K562 (cell line): ENCODE measurements at regions not wholly inside any gene's neighbourhood (a gene's known extent, or its start where the extent isn't known, plus 50 kb on each side); places are given as distances from the start of the nearest gene placed in this dataset.

Experiments
- ARID1B ChIP-seq: fragments of 450-650 bp; IDR thresholded peaks from 2 replicates; pipeline ENCODE4 v1.6.1; 2016; ENCODE audit warnings: antibody characterized with exemption, mild to moderate bottlenecking, inconsistent platforms
- CBFA2T2 ChIP-seq: fragments of 450-650 bp; conservative IDR thresholded peaks from 2 replicates; pipeline ENCODE4 v1.6.1; 2017; ENCODE audit warnings: mild to moderate bottlenecking
- CCNT2 ChIP-seq: IDR thresholded peaks from 2 replicates; pipeline ENCODE4 v1.6.1; 2011; ENCODE audit warnings: borderline replicate concordance, low read depth, mild to moderate bottlenecking, moderate library complexity, mixed read lengths, low read length; ENCODE audit not compliant: insufficient read length; ENCODE audit errors: extremely low read depth
- CEBPG ChIP-seq, 3 experiments: fragments of 200-800 bp in 1 of 3; sonication (Bioruptor generic) in 1 of 3; sonication (generic) in 1 of 3; formaldehyde crosslinking in 1 of 3; IDR thresholded peaks in 2 of 3; conservative IDR thresholded peaks in 1 of 3; 2 replicates each; pipeline versions ENCODE4 v1.6.1 to v1.8.0; 2016 to 2022; ENCODE audit warnings: missing compliant biosample characterization in 2 of 3, missing genetic modification characterization in 2 of 3, mild to moderate bottlenecking in 1 of 3, missing genetic modification reagents in 1 of 3
- CHD1 ChIP-seq: fragments of 200-600 bp; sonication (generic); IDR thresholded peaks from one replicate; pipeline ENCODE4 v1.6.1; 2012; ENCODE audit warnings: mild to moderate bottlenecking, moderate library complexity, low read length, inconsistent platforms
- ESRRA ChIP-seq: fragments of 450-650 bp; IDR thresholded peaks from 2 replicates; pipeline ENCODE4 v1.6.1; 2014; ENCODE audit warnings: low read depth, mild to moderate bottlenecking, moderate library complexity, borderline replicate concordance
- FOXP1 ChIP-seq: sonication (generic); formaldehyde crosslinking; IDR thresholded peaks from 2 replicates; pipeline ENCODE4 v1.8.0; 2022; ENCODE audit warnings: mild to moderate bottlenecking, missing genetic modification reagents
- FOXP4 ChIP-seq: sonication (generic); formaldehyde crosslinking; IDR thresholded peaks from 2 replicates; pipeline ENCODE4 v1.8.0; 2022; ENCODE audit warnings: mild to moderate bottlenecking, missing genetic modification reagents, borderline replicate concordance
- HDGF ChIP-seq: fragments of 450-650 bp; IDR thresholded peaks from 2 replicates; pipeline ENCODE4 v1.6.1; 2016
- KDM1A ChIP-seq, 2 experiments: fragments of 450-650 bp; IDR thresholded peaks; 2 replicates each; pipeline ENCODE4 v1.6.1; 2016; ENCODE audit warnings: mild to moderate bottlenecking in 2 of 2
- MED1 ChIP-seq: sonication (generic); formaldehyde crosslinking; IDR thresholded peaks from 2 replicates; pipeline ENCODE4 v1.8.1; 2023; ENCODE audit warnings: missing genetic modification reagents, borderline replicate concordance
- NCOR1 ChIP-seq: fragments of 450-650 bp; IDR thresholded peaks from 2 replicates; pipeline ENCODE4 v1.6.1; 2016; ENCODE audit warnings: mild to moderate bottlenecking, moderate library complexity
- PHB2 ChIP-seq: fragments of 450-650 bp; IDR thresholded peaks from 2 replicates; pipeline ENCODE4 v1.6.1; 2017; ENCODE audit warnings: low read depth
- POLR3G ChIP-seq: IDR thresholded peaks from 2 replicates; pipeline ENCODE4 v1.6.1; 2011; ENCODE audit not compliant: insufficient read length, insufficient replicate concordance; ENCODE audit errors: extremely low read depth
- SIN3B ChIP-seq: fragments of 450-650 bp; IDR thresholded peaks from 2 replicates; pipeline ENCODE4 v1.6.1; 2017; ENCODE audit warnings: low read depth, mild to moderate bottlenecking, moderate library complexity
- SMARCA4 ChIP-seq: fragments of 450-650 bp; IDR thresholded peaks from 2 replicates; pipeline ENCODE4 v1.6.1; 2016
- U2AF2 ChIP-seq: fragments of 200-400 bp; formaldehyde crosslinking; optimal IDR thresholded peaks from 2 replicates; pipeline ENCODE3; 2017; ENCODE audit warnings: low read depth, mild to moderate bottlenecking, low read length
- XRCC5 ChIP-seq: fragments of 200-400 bp; formaldehyde crosslinking; IDR thresholded peaks from 2 replicates; pipeline ENCODE4 v1.6.1; 2017; ENCODE audit warnings: low read depth, mild to moderate bottlenecking, low read length
- ZNF253 ChIP-seq: fragments of 250-450 bp; sonication (Bioruptor Pico); conservative IDR thresholded peaks from 2 replicates; pipeline ENCODE4 v1.6.1; 2021; ENCODE audit warnings: mild to moderate bottlenecking
- ZNF311 ChIP-seq: fragments of 250-450 bp; sonication (Bioruptor Pico); IDR thresholded peaks from 2 replicates; pipeline ENCODE4 v1.4.0; 2020; ENCODE audit warnings: mild to moderate bottlenecking, moderate library complexity
- ZNF592 ChIP-seq: fragments of 450-650 bp; IDR thresholded peaks from 2 replicates; pipeline ENCODE4 v1.6.1; 2017; ENCODE audit warnings: antibody characterized with exemption, mild to moderate bottlenecking
- ZNF707 ChIP-seq: fragments of 250-450 bp; sonication (Bioruptor Pico); conservative IDR thresholded peaks from 2 replicates; pipeline ENCODE4 v1.8.0; 2022; ENCODE audit warnings: inconsistent platforms, mild to moderate bottlenecking, moderate library complexity
- ZNF830 ChIP-seq: fragments of 250-450 bp; sonication (Bioruptor Pico); IDR thresholded peaks from 2 replicates; pipeline ENCODE4 v1.5.0; 2021; ENCODE audit warnings: mild to moderate bottlenecking
- TF ChIP-seq, protein P1 (sequence below): IDR thresholded peaks from 2 replicates; pipeline ENCODE4 v1.6.1; 2014; ENCODE audit warnings: antibody characterized with exemption

GRCh38 chr4:31349907-31350306 lies 629.7 kb downstream of the PCDH7 start (continued):
- TF ChIP-seq CEBPG (CRISPR knock-in tag; IDR thresholded peaks at IDR 0.05) (no peak), CEBPG (tag; conservative IDR thresholded peaks at IDR 0.05 in 1 of 2, IDR thresholded peaks at IDR 0.05 in 1 of 2) (no peak), CCNT2 (no peak), ZNF592 (no peak), U2AF2 (no peak), ZNF311 (CRISPR knock-in tag) (no peak), CHD1 (no peak), CBFA2T2 (peak; percentile 50), FOXP1 (CRISPR knock-in tag) (no peak), ZNF253 (CRISPR knock-in tag) (no peak), HDGF (no peak), ARID1B (peak; percentile 66), SIN3B (no peak), MED1 (CRISPR knock-in tag) (no peak), POLR3G (no peak), SMARCA4 (0 out of 2 replicates have a peak, but pooled peaks have one; percentile 23), ESRRA (no peak), ZNF707 (CRISPR knock-in tag) (no peak), PHB2 (no peak), KDM1A (IDR thresholded peaks at IDR 0.05) (no peak), XRCC5 (no peak), ZNF830 (CRISPR knock-in tag) (no peak), FOXP4 (no peak), NCOR1 (peak; percentile 37; the same call in 1 of the 2 replicates)
- TF ChIP-seq, protein P1, sequence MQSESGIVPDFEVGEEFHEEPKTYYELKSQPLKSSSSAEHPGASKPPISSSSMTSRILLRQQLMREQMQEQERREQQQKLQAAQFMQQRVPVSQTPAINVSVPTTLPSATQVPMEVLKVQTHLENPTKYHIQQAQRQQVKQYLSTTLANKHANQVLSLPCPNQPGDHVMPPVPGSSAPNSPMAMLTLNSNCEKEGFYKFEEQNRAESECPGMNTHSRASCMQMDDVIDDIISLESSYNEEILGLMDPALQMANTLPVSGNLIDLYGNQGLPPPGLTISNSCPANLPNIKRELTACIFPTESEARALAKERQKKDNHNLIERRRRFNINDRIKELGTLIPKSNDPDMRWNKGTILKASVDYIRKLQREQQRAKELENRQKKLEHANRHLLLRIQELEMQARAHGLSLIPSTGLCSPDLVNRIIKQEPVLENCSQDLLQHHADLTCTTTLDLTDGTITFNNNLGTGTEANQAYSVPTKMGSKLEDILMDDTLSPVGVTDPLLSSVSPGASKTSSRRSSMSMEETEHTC = no peak
